Activated CD4-positive, alpha-beta T cell treated with anti-CD3 and anti-CD28 coated beads, Interleukin-2, amount 50 U/mL, for 4 hours (primary cell): ENCODE measurements at regions not wholly inside any gene's neighbourhood (a gene's known extent, or its start where the extent isn't known, plus 50 kb on each side); places are given as distances from the start of the nearest gene placed in this dataset.

Source experiments
- DNase-seq, 2 experiments: peaks; one replicate each; pipeline ENCODE4 v3.0.0-alpha.2; 2020

DNA sequence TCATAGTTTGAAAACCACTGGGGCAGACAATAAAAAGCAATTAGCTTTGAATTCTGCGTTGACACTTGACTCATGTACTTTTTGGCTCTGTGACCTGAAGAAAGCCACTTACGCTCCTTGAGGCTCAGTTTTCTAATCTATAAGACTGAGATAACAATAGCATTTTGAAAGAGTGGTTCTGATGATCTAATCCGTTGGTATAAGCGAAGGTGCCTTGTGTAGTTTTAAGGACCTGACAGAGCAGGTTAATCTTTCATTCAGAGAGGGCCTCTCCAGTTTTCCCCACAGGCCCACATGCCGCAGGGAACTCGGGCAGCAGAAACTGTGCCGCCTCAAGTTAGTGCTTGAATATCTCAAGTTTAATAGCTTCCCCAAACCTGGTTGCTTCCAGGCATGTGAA is 306.0 kb upstream of the GBE1 start:
- DNase-seq = no peak

DNA sequence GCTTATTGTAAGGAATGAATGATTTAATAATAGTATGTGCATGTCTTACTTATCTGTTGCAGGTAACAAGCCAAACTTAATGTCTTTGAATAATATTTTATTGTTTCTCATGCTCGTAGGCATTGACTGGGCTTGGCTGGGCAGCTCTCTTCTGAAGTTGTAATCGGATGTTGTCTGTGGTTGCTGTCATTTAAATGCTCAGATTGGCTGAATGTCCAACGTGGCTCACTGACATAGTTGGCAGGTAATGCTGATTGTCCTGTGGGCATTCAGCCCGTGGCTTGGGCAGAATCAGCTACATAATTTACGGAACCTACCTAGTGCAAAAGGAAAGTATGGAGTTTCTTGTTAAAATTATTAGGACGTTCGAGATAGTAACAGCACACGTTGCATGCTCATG is 297.4 kb upstream of the GBE1 start:
- DNase-seq = no peak

- no peak for DNase-seq
Measured at GRCh38 chr3:82055792-82056191, 294.3 kb upstream of the GBE1 start.

GRCh38 chr3:82054849-82055248 is 293.4 kb upstream of the GBE1 start:
- DNase-seq = no peak

DNA sequence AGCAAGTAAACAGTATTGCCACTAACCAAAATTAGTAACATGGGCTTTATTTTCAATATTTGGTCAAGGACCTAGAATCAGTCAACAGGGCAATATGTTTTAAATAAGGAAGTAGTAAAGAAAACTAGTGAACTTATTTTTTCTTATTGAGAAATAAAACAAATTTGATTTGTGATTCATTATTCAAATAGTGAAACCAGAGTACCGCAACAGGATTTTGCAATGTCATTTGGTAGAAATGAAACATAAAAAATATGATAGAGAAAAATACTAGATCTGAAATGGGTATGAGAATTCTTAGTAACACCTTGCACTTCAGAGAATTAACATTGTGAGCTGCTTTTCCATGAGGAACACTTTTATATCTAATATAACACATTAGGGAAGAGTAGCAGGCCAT is 291.8 kb upstream of the GBE1 start:
- no peak for DNase-seq

DNA sequence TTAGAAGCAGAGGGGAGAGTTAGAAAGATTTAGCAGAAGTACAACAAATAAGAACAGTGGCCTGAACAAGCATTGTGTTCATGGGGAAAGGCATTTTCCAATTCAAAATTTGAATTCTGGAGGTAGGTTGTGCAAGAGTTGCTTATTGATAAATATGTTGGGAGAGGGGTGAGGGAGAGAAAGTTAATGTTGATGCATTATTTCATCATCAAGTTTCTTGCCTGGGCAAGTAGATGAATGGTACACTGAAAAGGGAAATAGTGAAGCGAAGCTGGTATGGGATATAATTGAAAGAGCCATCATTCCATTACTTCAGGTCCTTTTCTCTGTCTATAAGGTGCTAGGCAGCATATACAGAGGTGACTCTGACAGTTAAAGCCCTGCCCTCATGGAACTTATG is 288.9 kb upstream of the GBE1 start:
- no peak for DNase-seq

DNA sequence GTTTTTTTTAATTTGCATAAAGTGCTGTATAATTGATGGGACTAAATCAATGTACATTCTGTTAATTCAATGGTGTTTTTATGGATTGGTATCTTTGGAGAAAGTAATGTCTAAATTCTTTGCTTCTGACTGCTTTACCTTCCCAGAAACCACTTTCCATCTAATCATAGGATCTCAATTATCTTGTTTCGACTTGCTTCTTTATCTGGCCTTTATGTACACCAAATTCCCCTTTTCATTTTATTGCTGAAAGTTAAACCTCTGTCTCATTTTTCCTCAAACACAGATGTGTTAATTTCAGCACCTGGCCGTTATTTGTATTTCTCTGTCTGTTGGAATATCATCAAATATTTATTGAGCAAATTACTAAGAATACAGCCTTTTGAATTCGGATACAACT is 287.3 kb upstream of the GBE1 start:
- no peak for DNase-seq

GRCh38 chr3:82044930-82045705 is 283.7 kb upstream of the GBE1 start:
- DNase-seq = no peak

DNA sequence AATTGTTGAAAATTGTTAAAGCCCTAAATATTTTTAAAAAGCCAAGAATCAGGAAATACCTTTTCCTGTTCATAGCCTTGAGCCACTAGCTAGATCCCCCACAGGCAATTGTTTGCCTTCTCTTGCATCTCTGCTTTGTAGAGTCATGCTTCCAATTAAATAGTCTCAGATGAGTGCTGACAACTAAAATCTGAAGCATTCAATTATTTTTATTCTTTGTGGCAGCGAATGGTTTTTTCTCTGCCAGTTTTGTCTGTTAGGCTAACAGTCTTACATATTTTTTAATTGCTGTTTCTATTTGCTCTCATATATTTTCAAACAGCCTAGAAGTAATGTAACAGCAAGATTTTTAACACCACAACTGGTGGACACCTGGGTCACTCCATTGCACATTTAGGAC is 277.1 kb upstream of the GBE1 start:
- DNase-seq = no peak

- no peak for DNase-seq
Measured at GRCh38 chr3:82033186-82033585, 271.7 kb upstream of the GBE1 start.

GRCh38 chr3:82031596-82031995 is 270.2 kb upstream of the GBE1 start:
- no peak for DNase-seq

DNA sequence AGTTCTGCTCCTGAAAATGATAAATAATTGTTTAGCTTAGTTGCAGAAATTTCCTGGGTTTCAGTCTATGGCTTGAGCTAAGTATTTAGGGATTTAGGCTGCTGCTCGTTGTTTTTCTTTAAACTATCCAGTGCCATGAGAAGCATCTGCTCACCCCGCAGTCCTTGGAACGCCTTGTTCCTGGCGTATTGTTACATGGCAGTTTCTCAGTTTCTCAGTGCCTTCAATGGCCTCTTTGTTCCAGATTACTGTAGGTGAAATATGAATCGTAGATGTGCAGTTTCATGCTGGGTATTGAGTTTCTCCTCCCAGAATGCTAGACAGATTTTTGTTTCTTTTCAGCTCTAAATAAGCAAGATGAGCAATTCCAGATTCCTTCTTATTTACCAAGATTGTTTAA is 269.5 kb upstream of the GBE1 start:
- DNase-seq = no peak

DNA sequence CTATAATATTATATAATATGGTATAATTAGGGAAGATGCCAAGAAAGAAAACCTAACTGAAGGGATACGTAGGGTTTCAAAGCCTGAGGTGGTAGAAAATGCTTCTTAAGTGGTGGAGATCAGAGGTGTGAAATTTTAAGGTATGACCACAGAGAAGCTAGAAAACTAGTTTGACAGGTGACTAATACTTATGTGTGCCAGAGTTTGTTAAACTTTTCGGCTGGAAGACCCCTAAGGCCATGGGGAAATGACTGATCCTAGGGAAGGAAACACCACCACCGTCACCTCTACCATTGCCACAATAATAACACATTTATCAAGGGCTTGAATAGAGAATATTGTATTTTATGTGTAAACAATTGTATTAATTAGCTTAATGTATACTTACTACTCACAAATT is 261.4 kb upstream of the GBE1 start:
- no peak for DNase-seq

DNA sequence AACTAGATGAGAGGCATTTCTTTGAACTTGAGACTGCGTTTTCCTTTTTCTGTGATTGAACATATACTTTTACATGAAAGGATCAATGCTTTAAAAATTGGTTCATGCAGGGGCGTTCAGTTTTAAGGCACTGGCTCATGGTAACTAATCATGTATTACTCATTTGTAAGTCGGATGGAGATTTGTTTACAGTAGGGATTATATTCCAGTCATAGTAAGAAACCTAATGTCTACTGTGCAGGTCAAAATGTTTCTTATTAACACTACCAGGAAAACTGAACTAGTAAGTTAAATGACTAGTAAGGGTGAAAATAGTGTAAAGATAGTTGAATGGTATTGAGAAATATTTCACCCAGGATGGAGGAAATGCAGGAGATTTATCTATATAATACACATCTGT is 258.8 kb upstream of the GBE1 start:
- DNase-seq = no peak

GRCh38 chr3:82015241-82015640 is 253.8 kb upstream of the GBE1 start:
- DNase-seq = no peak

DNA sequence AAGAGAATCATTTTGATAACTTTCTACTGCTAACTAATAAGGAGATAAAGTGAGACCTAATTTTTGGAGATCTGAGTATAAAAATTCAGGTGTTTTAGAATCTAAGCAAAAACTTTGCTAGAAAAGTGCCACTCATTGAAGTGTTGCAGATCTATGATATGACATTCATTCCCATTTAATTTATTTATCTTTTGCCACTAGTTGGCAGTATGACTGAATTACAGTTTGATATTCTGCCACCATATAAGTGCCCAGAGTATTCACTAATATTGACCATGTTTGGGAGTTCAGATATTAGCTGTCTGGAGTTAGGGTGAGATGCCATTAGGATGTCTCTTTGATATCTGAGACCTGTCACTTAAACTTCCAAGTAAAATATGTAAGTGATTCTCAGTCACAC is 251.3 kb upstream of the GBE1 start:
- DNase-seq = no peak

- no peak for DNase-seq
Measured at GRCh38 chr3:82011336-82011735, 249.9 kb upstream of the GBE1 start.

DNA sequence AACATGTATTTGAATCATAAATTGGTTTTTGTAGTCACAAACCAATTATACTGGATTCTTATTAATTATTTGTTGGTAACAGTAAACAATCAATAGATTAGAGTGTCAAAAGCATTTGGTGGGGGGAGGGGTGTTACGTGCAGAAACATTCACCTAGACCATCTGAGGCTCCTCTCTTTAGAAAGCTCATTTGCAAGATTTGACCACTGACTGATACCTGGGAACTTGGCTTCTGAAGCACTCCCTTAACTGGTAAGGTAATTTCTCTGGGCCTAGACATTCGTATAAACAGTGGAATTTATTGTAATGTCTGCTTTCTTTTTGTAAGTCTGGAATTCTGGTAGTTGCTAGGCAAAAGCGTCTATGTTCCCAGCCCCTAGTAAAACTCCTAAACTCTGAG is 243.8 kb upstream of the GBE1 start:
- no peak for DNase-seq

- DNase-seq = no peak
Measured at GRCh38 chr3:82004266-82004665, 242.8 kb upstream of the GBE1 start.

- DNase-seq = no peak
Measured at GRCh38 chr3:82002986-82003642, 241.7 kb upstream of the GBE1 start.

- DNase-seq = no peak
Measured at GRCh38 chr3:82002491-82002890, 241.0 kb upstream of the GBE1 start.

DNA sequence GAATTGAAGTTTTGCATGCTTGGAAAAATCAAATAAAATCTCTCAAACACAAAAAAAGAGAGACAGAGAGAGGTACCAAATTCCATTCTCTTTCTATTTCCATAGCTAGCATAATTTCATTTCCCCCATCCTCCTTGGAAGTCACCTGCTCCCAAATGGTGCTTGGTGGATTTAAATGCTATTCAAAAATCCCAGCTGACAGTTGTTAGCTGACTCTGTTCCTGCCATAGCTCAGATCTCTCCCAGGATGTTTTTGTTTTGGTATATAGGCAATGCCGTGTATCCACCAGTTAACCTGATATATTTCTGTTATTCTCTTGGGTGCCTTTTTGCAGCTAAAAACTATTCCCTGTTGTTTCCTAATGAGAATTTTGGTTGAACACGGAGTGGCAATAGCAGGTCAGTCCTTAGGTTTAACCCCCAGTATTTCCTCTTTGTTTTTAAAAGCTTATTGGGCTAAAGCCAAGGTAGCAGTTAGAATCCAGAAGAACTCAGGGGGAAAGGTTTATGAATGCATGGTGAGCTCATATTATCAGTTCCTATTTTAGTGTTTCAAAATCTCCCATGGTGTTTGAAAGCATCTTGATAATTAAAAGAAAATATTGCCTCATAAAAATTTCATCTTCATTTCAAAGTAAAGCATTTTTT is 240.0 kb upstream of the GBE1 start:
- no peak for DNase-seq

DNA sequence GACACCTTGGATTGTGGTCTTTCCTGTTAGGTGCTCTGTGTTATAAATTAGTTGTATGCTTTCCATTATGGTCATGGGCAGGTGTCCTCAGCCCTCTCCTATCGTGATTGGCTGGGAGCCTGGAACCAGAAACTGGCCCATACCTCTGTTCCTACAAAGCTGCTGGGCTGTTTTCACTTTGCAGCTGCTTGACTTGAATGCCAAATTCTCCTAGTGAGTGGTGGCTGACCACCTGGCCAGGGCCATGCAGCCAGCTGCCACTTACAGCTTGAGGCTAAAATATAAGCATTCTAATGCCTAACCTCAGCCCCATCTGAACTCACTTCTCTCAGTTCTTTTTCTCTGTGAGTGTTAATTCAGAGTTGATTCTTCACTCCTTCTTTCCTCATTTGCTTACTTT is 239.3 kb upstream of the GBE1 start:
- no peak for DNase-seq

- no peak for DNase-seq
Measured at GRCh38 chr3:82000350-82000749, 238.9 kb upstream of the GBE1 start.
